NB4 (cell line): ENCODE measurements at regions not wholly inside any gene's neighbourhood (a gene's known extent, or its start where the extent isn't known, plus 50 kb on each side); places are given as distances from the start of the nearest gene placed in this dataset.

ENCODE experiments used
- MYC ChIP-seq: IDR thresholded peaks from 2 replicates; pipeline ENCODE4 v1.6.1; 2011; ENCODE audit warnings: low read depth, low read length
- POLR2A ChIP-seq: IDR thresholded peaks from 2 replicates; pipeline ENCODE4 v1.6.1; 2011; ENCODE audit warnings: mild to moderate bottlenecking; ENCODE audit not compliant: insufficient read length; ENCODE audit errors: extremely low read depth
- TF ChIP-seq, protein P1 (sequence below): IDR thresholded peaks from one replicate; pipeline ENCODE4 v1.5.1; 2012; ENCODE audit warnings: low read depth, low read length
- TF ChIP-seq, protein P2 (sequence below): IDR thresholded peaks from 2 replicates; pipeline ENCODE4 v1.6.1; 2011; ENCODE audit warnings: low read depth, low read length

DNA sequence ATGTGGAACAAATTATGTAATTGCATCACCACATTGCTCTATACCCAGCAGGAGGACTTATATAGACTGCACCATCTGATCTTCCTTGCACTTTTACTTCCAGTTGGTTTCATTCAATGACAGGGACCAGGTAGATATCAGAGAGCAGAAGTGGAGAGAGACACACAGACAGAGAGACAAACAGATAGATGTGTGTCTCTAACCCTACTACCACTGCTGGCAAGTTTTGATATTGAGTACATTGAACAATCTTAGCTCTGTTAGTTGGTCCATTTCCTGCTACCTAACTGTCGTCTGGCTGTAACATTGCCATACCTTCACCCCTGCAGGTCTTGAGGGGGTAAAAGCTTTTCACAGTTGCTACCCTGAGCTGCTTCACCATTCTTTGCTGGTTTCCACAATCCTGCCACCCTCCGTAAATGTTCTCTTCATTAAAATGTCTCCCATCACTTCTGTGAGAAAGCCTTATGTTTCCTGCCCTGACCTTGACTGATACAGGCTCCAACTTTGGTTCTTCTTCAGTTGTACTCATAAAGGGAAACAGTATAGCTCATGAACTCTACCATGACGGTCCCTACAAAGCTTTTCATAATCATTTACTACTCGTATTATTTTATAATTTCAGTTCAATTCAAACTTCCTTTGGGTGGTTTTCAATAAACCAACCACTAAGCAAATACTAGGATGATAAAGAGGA is 62.3 kb upstream of the ITGA4 start:
- TF ChIP-seq, protein P1, sequence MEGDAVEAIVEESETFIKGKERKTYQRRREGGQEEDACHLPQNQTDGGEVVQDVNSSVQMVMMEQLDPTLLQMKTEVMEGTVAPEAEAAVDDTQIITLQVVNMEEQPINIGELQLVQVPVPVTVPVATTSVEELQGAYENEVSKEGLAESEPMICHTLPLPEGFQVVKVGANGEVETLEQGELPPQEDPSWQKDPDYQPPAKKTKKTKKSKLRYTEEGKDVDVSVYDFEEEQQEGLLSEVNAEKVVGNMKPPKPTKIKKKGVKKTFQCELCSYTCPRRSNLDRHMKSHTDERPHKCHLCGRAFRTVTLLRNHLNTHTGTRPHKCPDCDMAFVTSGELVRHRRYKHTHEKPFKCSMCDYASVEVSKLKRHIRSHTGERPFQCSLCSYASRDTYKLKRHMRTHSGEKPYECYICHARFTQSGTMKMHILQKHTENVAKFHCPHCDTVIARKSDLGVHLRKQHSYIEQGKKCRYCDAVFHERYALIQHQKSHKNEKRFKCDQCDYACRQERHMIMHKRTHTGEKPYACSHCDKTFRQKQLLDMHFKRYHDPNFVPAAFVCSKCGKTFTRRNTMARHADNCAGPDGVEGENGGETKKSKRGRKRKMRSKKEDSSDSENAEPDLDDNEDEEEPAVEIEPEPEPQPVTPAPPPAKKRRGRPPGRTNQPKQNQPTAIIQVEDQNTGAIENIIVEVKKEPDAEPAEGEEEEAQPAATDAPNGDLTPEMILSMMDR = no peak
- TF ChIP-seq, protein P2, sequence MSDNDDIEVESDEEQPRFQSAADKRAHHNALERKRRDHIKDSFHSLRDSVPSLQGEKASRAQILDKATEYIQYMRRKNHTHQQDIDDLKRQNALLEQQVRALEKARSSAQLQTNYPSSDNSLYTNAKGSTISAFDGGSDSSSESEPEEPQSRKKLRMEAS = no peak
- no peak for TF ChIP-seq MYC
- TF ChIP-seq POLR2A = peak; percentile 29
